Adrenal gland (tissue), 9 donors: ENCODE measurements at regions not wholly inside any gene's neighbourhood (a gene's known extent, or its start where the extent isn't known, plus 50 kb on each side); places are given as distances from the start of the nearest gene placed in this dataset.

Experiments used
- DNase-seq, 7 donors: peaks; one replicate each; pipeline ENCODE4 v3.0.0-alpha.2; 2019 to 2020
- H3K27ac ChIP-seq, 5 donors: fragments of 200-600 bp; sonication (generic) in 4 of 5; 1 replicate in 3 of 5; 2 replicates in 2 of 5; pipeline versions ENCODE4 v1.5.1 to v1.8.0; 2016 to 2020; ENCODE audit warnings: mild to moderate bottlenecking in 1 of 5
- H3K27me3 ChIP-seq: fragments of 200-600 bp; 2 replicates; pipeline ENCODE4 v1.8.0; 2021
- H3K36me3 ChIP-seq, 2 donors: fragments of 200-600 bp; replicated peaks in 1 of 2; 1 replicate in 1 of 2; 2 replicates in 1 of 2; pipeline versions ENCODE4 v1.5.1 to v1.8.0; 2018 to 2022
- H3K4me1 ChIP-seq, 2 donors: fragments of 200-600 bp; replicated peaks in 1 of 2; 1 replicate in 1 of 2; 2 replicates in 1 of 2; pipeline versions ENCODE4 v1.5.1 to v1.8.0; 2018 to 2021
- H3K4me3 ChIP-seq, 4 donors: fragments of 200-600 bp; sonication (generic) in 3 of 4; one replicate each; pipeline ENCODE4 v1.5.1; 2016 to 2018
- H3K9me3 ChIP-seq, 3 donors: fragments of 200-600 bp; sonication (generic) in 1 of 3; replicated peaks in 1 of 3; 1 replicate in 2 of 3; 2 replicates in 1 of 3; pipeline versions ENCODE4 v1.5.1 to v1.8.0; 2016 to 2021
- CTCF ChIP-seq, 6 experiments: fragments of 450-650 bp in 4 of 6; fragments of 200-600 bp in 2 of 6; sonication (generic) in 1 of 6; IDR thresholded peaks; 1 replicate in 5 of 6; 2 replicates in 1 of 6; pipeline versions ENCODE4 v1.5.1 to v1.8.0; 2016 to 2021; ENCODE audit warnings: antibody characterized with exemption in 6 of 6, mild to moderate bottlenecking in 2 of 6, moderate library complexity in 1 of 6
- POLR2A ChIP-seq, 2 donors: fragments of 450-650 bp; IDR thresholded peaks; one replicate each; pipeline ENCODE4 v1.6.1; 2017; ENCODE audit warnings: antibody characterized with exemption in 2 of 2, mild to moderate bottlenecking in 2 of 2, moderate library complexity in 1 of 2
- WGBS, 4 donors: extraction: QIAGEN DNeasy Blood & Tissue Kit in 2 of 4; methylation state at CpG; one replicate each; pipeline versions ENCODE4 v1.1.5 to v1.1.7; 2013 to 2017; 5-methylcytosine and 5-hydroxymethylcytosine counted together
- intact Hi-C, 2 donors: fragments of 100-400 bp; cut with DNase I; formaldehyde crosslinking; loops; one replicate each; pipeline versions ENCODE4 v1.14.1 to v1.15.0; 2022 to 2023
- donor health status: healthy with polysubstance abuse.
- donor health status: Bipolar disorder and iron deficiency.
- donor health status: DM: yes; HTN: yes; CAD: no.
- donor health status: DM: no; HTN: no; CAD: no.
- donor health status: DM: no; HTN: no; CAD: no.

- intact Hi-C loops, result no loop called here
- H3K36me3 ChIP-seq, result no peaks in the 10 kb centered on the region
- H3K4me3 ChIP-seq, result no peak overlapping the region
- H3K9me3 ChIP-seq, result no peaks in the 10 kb centered on the region
- no peak for DNase-seq
- H3K27ac ChIP-seq, result no peak overlapping the region
- TF ChIP-seq CTCF (IDR thresholded peaks at IDR 0.05) (no peak), POLR2A (IDR thresholded peaks at IDR 0.05) (no peak)
- H3K4me1 ChIP-seq, result no peaks in the 10 kb centered on the region
- no peaks in the 10 kb centered on the region for H3K27me3 ChIP-seq
Observed at GRCh38 chr3:34176723-34177122, 378.3 kb downstream of the PDCD6IP start.

DNA sequence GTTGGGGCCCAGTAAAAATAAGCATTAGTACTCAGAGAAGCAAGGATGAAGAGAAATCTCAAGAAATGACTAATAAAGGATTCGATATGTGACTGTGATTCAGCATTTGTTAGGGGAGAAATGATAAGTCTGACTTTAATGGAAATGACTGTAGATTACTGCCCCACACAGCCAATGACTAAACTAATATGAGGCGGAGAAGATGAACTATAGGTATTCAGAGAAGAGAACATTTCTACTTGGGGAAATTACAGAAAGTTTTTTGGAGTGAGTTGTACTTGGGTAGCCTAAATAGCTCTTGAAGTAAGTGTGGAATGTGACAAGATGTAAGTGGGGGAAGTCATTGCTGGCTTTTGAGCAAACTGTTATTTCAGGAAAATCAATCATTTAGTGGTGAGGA, 380.0 kb downstream of the PDCD6IP start:
- no peaks in the 10 kb centered on the region for H3K9me3 ChIP-seq
- intact Hi-C loops, result no loop called here
- WGBS, 4 donors, result 71 to 79% (median 75%) methylated on average over 2 of the region's 2 CpGs
- no peaks in the 10 kb centered on the region for H3K27me3 ChIP-seq
- no peaks in the 10 kb centered on the region for H3K36me3 ChIP-seq
- H3K27ac ChIP-seq, result no peak overlapping the region
- TF ChIP-seq CTCF (IDR thresholded peaks at IDR 0.05), result no peak
- TF ChIP-seq POLR2A (IDR thresholded peaks at IDR 0.05), result no peak
- DNase-seq, result no peak
- no peak overlapping the region for H3K4me3 ChIP-seq
- no peaks in the 10 kb centered on the region for H3K4me1 ChIP-seq

DNA sequence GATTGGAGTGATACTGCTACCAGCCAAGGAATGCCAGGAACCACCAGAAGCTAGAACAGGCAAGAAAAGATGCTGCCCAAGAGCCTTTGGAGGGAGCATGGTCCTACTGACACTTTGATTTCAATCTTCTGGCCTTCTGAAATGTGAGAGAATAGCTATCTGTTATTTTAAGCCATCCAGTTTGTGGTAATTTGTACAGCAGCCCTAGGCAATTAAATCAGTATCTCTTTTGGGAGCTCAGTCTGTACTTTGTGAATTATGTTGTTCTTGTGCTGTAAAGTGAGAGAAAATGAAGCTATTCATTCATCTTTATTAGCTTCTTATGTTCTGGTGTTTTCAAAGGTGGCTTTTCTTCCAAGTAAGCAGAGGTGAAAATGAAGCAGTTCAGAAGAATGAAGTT, 381.3 kb downstream of the PDCD6IP start:
- Histone ChIP-seq H3K4me3 (no peak overlapping the region), H3K27ac (no peak overlapping the region), H3K36me3 (no peaks in the 10 kb centered on the region), H3K9me3 (no peaks in the 10 kb centered on the region), H3K27me3 (no peaks in the 10 kb centered on the region), H3K4me1 (no peaks in the 10 kb centered on the region)
- no peak for DNase-seq
- TF ChIP-seq CTCF (IDR thresholded peaks at IDR 0.05) (no peak), POLR2A (IDR thresholded peaks at IDR 0.05) (no peak)
- intact Hi-C loops, result no loop called here

DNA sequence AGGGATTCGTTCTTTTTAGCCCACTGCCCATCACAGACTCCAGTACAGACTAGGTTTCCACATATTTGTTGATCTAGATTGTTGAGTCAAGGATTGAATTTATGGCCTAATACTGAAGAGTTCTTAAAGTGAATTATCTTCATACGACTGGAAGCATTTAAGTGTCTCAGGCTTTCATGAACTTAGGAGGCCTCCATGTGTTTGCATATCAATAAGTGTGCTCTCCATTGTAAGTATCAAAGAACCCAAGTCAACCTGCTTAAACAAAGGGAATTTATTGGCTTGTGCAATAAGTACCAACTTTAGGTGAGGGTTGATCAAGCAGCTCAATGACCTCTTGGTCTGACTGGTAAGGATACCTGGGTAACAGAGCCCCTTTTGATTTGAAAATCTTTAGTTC, 382.1 kb downstream of the PDCD6IP start:
- no peak overlapping the region for H3K27ac ChIP-seq
- TF ChIP-seq CTCF (IDR thresholded peaks at IDR 0.05) (no peak), POLR2A (IDR thresholded peaks at IDR 0.05) (no peak)
- H3K9me3 ChIP-seq, result no peaks in the 10 kb centered on the region
- H3K4me1 ChIP-seq, result no peaks in the 10 kb centered on the region
- no peaks in the 10 kb centered on the region for H3K27me3 ChIP-seq
- no peak overlapping the region for H3K4me3 ChIP-seq
- no peaks in the 10 kb centered on the region for H3K36me3 ChIP-seq
- intact Hi-C loops, result no loop called here
- DNase-seq, result no peak
- WGBS, 4 donors, result 59 to 74% (median 65%) methylated on average over 2 of the region's 2 CpGs
